ENCODE measurements at regions not wholly inside any gene's neighbourhood (a gene's known extent, or its start where the extent isn't known, plus 50 kb on each side); places are given as distances from the start of the nearest gene placed in this dataset.

GRCh38 chr22:47248925-47249324 lies 486.5 kb downstream of the TBC1D22A start:
- no peak for TF ChIP-seq MAX (IDR thresholded peaks at IDR 0.05; ENCODE audit: low read depth, low read length)
- no peak for TF ChIP-seq POLR2A (IDR thresholded peaks at IDR 0.05; ENCODE audit: extremely low read depth, insufficient read length)
- TF ChIP-seq, protein P1, sequence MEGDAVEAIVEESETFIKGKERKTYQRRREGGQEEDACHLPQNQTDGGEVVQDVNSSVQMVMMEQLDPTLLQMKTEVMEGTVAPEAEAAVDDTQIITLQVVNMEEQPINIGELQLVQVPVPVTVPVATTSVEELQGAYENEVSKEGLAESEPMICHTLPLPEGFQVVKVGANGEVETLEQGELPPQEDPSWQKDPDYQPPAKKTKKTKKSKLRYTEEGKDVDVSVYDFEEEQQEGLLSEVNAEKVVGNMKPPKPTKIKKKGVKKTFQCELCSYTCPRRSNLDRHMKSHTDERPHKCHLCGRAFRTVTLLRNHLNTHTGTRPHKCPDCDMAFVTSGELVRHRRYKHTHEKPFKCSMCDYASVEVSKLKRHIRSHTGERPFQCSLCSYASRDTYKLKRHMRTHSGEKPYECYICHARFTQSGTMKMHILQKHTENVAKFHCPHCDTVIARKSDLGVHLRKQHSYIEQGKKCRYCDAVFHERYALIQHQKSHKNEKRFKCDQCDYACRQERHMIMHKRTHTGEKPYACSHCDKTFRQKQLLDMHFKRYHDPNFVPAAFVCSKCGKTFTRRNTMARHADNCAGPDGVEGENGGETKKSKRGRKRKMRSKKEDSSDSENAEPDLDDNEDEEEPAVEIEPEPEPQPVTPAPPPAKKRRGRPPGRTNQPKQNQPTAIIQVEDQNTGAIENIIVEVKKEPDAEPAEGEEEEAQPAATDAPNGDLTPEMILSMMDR (IDR thresholded peaks at IDR 0.05; ENCODE audit: low read depth, low read length), result no peak

All from NB4 (cell line).